ENCODE measurements at regions not wholly inside any gene's neighbourhood (a gene's known extent, or its start where the extent isn't known, plus 50 kb on each side); places are given as distances from the start of the nearest gene placed in this dataset.

DNA sequence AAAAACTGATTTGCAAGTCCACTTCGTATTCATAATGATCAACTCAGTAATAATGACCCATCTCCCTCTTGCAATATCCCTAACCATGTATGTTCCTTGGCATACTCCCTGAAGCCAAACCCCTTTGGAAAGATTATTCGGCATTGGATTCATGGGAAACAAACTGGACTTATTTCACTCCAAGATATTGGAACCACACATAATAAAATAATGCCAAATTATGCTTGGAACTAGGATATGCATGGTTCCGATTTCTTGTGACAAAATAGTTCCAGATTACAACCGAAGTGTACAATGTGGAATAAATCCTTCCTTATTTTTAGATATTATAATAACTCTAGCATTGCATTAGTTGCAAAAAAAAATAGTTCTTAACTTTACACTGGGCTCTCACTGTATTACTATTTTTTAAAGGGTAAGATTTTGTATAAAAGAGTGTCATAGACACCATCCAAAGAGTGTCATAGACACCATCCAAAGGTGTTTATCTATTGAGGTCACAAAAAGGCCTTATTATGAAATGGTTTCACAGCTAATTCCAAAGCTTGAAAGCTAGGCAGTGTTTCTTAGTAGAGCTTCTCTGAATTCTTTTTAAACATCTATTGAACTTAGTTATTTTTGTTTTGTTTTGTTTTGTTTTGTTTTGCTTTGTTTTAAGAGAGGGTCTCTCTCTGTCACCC is 410.9 kb upstream of the JARID2 start:
- DNase-seq (ENCODE audit: low spot score) = no peak

DNA sequence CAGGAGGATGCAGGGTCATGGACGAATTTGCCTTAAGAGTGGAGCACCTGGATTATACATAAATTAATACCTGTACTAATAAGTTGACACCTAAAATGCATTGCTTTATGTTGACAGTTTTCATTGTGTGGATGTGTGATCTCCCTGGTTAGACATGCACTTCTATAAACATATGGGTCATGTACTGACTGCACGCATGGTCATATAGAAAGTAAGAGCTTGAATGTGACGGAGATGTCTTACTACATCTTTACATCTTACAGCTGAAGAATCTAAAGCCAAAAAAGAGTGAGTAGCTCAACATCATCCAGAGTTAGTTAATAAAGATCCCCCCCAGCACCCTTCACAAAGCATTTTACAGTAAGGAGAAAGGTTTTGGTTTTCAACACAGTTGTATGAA is 408.4 kb upstream of the JARID2 start:
- no peak for DNase-seq (ENCODE audit: low spot score)

DNA sequence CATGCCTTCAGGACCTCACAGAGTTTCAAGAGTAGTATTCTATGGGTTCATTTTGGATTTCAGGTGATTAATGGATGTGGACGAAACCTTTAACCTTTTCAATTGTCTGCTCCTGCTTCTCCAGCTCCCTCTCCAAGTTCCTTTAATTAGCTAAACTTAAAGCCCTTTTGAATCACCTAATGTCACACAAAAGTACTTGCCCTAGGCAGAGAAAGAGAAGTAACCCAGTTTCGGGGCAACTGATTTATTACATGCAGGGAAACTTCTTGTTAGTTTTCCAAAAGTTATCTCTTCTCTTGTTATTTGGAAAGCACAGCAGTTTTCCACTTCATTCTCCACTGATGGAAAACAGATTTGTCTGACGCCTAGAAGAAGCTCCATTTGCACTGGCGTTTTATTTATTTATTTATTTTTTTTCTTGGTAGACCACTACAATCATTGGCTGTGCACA is 407.7 kb upstream of the JARID2 start:
- no peak for DNase-seq (ENCODE audit: low spot score)

DNA sequence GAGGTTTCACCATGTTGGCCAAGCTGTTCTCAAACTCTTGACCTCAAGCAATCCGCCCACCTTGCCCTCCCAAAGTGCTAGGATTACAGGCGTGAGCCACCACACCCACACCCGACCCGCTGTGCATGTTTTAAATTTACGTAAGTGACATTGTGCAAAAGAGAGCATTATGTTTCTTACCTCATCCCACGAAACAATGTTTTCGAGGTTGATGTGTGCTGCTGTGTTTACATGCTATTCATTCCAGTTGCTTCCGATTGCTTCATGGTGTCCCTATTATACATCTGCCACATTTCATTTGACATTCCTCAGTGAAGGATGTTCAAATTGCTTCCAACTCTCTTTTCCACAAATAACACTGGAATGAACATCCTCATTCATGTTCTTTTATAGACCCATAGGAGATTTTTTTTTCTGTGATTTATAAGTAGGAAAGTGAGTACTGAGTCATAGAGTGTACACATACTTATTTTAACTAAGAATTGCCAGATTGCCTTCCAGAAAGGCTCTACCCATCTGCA is 403.9 kb upstream of the JARID2 start:
- peak; percentile 56 for DNase-seq (ENCODE audit: low spot score)

DNA sequence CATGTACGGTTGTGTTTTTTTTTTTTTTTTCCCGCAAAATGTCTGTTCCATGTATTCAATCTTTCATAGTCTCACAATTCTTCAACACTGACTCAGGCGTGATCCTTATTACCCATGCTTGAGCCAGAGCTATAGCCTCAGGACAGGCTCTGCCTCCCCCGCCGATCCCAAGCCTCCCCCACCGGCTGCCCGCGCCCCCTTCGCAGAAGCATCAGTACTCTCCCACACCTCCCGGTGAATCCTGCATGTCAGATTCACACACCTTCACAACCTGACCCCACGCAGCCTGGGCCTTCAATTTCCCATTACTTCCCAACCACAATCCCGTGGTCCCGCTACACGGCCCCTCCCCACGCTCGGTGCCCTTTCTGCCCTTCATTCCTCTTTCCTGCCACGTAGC is 401.5 kb upstream of the JARID2 start:
- DNase-seq (ENCODE audit: low spot score) = no peak

DNA sequence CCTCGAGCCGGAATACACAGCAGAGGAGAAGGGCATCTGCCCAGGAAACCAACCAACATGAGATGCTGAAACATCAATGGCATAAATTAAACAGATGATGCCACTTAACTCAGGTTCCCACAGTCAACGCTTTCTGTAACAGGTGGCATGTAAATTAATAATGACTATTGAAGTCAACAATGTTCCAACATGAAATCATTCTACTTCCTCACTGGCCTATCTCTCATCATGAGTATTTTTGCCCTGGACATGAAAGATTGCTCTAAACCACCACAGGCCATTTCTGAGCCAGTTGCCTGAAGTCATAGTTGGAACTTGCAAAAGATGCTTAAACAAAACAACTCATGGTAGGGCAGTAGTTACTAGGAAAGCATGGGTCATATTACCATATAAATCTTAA is 397.9 kb upstream of the JARID2 start:
- DNase-seq (ENCODE audit: low spot score) = no peak

DNA sequence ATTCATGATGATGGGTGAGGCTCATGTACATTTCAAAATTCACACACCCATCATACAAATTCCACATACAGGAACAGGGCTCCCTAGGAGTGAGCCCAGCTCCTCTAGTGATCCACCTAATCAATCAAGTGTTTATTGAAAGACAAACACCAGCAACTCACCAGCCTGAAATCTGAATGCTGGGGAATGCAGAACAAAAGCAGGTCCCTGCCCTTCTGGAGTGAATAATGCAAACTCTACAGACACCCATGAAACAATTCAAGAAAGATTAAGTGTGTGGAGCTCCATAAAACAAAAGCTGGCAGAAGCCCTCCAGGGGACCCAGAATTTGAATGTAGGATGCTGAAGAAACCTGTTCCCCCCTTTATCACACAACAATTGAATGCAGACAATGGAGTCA is 396.7 kb upstream of the JARID2 start:
- no peak for DNase-seq (ENCODE audit: low spot score)

DNA sequence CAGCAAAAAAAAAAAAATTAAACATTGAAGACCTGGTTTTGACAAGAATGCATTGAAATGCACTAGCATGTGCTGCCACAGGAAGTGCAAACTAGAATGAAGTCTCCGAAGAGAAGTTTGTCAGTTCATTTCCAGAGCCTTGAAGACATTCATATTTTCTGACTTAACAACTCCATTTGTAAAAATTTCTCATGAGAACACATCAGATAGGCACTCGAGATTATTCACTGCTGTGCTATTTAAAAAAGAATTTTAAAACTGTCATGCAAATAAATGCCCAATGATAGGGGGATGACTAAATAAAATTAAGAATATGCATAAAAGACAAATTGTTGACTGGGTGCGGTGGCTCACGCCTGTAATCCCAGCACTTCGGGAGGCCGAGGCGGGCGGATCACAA is 394.6 kb upstream of the JARID2 start:
- DNase-seq (ENCODE audit: low spot score) = no peak

DNA sequence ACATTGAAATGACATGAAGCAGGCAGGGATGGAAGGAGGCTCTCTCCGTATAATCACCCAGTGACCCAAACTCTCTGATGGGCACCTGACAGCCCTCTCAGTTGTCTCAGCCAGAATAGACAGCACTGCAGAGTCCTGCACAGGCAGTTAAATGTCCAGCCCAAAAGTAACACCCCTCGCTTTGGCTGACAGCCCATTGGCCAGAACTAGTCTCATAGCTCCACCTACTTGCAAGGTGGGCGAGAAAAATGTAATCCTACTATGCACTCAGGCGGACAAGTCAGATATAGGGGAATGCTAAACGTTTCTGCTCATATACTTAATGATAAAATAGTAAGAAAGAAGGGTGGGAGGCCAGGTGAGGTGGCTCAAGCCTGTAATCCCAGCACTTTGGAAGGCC is 393.5 kb upstream of the JARID2 start:
- DNase-seq (ENCODE audit: low spot score) = no peak

DNA sequence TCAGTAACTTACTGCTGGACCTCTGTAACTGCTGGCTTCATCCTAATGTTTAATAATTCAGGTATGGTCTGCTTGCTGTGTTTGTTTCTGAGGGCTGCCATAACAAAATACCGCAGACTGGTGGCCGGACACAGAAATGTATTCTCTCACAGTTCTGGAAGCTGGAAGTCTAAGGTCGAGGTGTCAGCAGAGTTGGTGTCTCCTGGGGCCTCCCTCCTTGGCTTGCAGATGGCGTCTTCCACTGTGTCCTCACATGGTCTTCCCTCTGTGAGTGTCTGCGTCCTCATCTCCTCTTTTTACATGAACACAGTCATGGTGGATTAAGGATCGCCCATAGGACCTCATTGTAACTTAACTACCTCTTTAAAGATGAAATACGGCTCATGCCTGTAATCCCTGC is 389.7 kb upstream of the JARID2 start:
- DNase-seq (ENCODE audit: low spot score) = no peak

DNA sequence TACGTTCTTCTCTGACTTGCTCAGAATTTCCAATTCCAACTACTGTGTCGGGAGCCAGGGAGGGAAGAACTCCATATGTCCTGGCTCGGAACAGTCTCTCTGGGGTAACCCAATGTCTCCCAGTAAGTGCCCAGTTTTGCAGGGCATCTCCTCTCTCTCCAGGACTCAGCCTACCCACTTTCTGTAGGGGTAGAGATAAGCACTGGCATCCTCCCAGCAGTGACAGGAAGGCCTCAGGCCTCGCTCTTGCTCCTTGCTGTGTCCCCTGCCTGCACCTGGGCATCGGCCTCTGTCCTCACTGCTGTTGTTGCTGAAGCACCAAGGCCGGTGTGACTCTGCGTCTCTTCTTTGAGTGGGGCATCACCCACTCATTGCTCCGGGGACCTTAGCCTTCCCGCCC is 388.9 kb upstream of the JARID2 start:
- DNase-seq (ENCODE audit: low spot score) = no peak

DNA sequence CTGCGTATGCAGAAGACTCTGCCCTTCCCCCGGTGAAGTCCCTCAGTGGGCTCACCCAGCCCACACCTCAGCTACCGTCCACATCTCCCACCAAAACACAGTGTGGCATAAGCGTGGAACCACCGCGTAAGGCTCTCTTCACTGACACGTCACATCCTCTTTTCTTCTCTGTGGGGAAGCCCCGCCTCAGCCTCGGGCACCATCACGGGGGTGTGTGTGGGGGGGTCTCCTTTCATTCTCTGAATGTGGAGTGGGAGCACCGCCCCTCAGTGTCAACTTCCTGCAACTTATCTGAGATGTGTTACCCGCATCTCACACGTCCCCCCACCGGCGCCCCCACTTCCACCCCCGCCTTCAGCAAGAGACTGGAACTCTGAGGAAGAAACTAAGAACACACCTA is 388.4 kb upstream of the JARID2 start:
- DNase-seq (ENCODE audit: low spot score) = no peak

DNA sequence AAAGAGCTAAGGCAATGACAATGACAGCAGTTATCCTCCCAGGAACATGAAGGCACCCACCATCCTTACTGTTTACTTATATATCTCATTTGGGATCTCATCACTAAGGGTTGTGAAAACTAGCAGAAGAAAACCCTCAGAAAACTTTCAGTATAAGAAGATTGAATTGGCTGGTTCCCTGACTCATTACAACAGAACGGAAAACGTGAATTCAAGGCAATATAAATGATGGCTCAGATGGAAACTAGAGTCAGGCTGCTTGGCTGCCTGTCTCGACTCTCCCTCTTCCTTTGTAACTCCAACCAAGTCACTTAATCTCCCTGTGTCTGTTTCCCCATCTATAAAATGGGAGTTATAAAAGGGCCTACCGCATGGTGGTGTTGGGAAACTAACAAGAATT is 387.1 kb upstream of the JARID2 start:
- no peak for DNase-seq (ENCODE audit: low spot score)

DNA sequence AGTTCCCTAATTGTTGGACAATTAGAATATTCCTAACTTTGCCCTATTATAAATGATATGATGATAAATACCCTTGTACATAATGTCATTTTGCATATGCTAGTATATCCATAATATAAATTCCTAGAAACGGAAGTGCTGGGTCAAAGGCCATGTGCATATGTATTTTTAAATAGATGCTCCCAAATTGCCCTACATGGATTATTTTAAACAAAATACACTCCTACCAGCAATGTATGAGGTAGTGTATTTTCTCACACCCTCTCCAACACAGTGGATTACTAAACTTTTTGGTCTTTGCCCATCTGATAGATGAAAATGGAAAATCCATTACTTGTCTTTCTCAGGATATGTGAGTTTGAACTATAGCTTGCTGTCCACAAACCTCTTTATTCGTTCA is 385.1 kb upstream of the JARID2 start:
- no peak for DNase-seq (ENCODE audit: low spot score)

DNA sequence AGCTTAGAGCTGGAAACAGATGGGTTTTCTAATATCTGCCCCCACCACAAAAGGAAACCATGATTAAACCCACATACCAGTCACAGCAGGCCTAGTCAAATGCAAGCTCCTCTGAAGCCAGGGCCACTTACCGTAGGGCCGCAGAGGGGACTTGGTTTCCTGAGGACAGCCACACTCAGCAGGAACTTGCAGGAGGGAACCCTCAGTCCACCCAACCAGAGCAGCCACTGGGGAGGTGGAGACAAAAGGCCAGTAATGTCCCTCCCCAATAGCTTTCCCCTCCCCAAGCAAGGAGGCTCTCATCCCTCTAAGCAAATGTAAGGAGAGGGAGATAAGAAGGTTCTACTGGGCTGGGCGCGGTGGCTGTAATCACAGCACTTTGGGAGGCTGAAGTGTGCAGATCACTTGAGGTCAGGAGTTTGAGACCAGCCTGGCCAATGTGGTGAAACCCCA is 384.4 kb upstream of the JARID2 start:
- DNase-seq (ENCODE audit: low spot score) = no peak

DNA sequence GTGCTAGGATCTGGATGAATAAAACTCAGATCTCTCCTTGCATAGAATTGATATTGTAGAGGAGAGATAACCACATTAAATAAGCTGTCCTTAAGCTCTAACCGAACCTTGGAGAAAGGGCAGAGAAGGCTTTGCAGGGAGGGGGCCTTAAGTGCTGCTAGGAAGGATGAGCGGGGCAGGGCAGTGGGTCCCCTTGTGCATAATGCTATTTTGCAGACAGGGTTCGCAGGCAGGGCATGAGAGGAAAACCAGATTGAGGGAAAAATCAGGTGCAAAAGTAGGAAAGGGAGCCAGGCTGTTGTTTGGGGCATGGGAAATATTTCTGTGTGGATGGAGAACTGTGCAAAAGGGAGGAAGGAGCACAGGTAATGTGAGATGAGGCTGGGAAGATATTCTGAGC is 383.0 kb upstream of the JARID2 start:
- DNase-seq (ENCODE audit: low spot score) = no peak

DNA sequence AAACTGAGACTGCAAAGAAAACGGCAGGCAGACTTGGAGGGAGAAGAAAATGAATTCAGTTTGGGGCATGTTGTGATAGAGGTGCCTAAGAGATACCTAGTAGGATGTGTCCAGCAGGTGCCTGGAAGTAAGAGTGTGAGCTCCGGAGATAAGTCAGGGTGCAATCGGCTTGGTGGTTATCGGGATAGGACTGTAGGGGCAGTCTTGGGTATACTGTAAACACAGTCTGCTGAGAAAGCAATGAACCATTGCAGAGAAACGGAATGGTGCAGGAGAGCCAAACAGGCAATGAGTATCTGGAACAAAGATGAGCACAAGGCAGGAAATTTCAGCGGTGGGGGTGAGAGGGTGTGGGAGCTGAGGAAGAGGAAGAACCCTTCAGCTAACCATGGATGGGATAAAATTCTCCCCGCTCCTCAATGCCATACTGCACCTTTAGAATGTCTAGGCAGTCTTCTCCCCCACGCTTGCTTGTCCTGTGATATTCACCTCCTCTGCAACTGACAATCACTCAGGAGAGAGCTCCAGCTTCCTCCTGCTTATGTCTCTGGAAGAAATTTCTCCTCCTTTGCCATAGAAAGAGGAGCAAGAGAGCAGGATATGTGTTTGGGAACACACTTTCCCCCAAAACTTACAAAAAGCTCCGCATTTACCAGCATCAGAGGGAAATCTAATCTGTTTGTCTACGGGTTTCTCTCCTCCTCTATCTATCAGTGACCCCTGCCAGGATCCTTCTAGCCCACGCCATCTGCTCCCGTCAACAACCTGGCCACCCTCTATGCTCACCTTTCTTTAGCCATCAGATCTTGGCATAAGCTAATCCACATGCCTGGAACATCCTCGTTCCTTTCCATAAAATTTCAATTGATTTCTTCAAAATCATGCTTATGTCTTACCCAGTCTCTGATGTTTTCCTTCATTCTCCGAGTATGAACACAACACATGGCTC is 381.7 kb upstream of the JARID2 start:
- no peak for DNase-seq (ENCODE audit: low spot score)

DNA sequence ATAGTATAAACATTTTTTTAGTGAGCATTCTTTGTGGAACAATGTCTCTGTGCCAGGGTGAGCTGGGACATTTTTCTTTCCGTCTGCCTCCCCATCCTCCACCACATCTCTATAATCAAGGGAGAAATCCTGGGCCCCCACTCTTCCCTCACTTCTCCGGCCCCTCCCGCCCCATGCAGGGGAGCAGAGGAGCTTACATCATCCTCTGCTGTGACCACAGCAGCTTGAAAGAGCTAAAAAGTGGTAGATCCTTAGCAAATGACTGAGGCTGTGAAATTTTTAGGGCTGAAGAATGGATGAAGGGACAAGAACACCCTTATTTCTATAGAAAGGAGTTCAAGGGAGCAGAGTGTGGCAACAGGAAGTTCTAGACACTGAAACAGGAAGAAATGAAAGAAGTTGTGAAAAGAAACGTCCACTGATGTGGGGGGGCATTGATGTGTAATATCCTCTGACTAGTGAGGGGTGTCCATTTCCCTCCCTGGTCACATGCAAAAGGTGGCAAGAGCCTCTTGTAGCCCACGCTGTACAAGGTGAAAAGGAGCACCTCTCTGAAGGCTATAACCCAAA is 380.3 kb upstream of the JARID2 start:
- DNase-seq (ENCODE audit: low spot score) = no peak

DNA sequence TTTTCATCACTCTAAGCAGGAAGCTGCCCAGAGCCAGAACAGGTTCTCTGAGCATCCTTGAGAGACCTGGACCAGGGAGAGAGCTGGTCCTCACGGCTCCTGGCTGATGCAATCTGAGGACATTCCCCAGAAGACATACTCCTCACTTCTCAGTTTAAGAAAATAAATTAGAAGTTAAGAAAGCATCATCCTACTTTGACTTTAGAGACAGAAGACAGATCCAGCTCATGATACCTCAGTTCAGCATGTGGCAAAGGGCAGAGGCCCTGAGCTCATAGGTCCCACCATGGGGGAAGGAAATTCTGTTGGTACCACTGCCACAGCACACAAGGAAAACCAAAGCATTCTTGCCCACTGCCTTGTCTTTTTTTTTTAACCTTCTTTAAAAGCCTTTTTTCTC is 378.1 kb upstream of the JARID2 start:
- no peak for DNase-seq (ENCODE audit: low spot score)

DNA sequence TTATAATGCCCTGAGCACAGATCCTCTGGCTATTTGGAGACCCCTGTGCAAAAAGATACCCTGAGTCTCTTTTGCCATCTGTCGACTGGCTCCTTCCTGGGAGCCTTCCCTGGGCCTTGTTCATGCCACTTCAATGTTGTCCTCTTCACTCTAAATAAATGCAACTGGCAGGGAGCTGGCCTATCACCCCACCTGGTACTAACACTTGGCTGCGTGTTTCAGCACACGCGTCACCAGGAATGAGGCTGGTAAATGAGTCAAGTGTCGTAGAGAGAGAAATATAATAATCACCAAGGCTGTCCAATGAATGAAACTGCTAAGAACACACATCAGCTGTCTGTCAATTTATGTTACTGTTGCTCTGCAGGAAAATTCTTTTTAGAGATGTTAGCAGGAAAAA is 374.6 kb upstream of the JARID2 start:
- DNase-seq (ENCODE audit: low spot score) = no peak

DNA sequence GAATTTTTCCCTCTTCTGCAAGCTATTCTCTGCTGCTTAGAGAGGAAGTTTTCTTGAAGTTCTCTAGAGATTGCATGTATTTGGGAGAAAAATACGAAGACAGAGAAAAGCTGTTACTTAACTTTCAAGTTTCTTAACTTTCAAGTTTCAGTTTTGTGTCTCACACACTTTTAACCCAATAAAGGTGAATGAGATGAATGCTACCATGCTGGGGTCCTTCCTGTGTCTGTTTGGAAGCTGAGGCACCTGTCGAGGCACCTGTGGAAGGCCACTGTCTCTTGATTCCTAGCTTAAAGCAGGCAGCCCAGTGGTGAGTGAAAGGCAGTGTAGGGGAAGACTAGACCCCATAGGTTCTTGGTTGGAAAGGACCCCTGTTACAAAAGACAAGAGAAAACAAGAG is 372.8 kb upstream of the JARID2 start:
- no peak for DNase-seq (ENCODE audit: low spot score)

DNA sequence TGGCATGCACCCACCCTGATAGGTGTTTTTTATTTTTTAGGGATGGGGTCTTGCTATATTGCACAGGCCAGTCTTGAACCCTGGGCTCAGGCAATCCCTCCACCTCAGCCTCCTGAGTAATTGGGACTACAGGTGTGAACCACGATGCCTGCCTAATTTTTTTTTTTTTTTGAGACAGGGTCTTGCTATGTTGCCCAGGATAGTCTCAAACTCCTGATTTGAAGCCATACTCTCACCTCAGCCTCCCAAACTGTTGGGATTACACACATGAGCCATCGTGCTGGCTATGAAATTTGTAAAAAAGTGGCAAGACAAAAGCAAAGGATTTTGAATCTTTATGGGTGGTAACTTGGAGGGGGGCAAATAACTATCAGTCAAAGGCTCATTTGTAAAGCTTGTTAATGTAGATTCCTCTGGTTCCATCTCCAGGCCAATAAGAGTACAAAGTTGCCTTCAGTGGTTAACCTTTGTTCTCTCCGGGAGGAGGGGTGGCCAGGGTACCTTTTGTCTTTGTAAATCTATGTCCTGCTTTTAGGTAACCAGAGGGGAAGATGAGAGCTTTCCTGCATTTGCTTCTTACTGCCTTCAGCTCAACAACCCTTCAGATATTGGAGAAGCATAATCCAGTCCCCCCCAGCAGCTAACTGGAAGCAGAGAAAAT is 372.0 kb upstream of the JARID2 start:
- no peak for DNase-seq (ENCODE audit: low spot score)
